Stimulated activated CD8-positive, alpha-beta memory T cell treated with anti-CD3 and anti-CD28 coated beads, Interleukin-2, amount 100 ng/mL, for 48 hours (primary cell): ENCODE measurements at regions not wholly inside any gene's neighbourhood (a gene's known extent, or its start where the extent isn't known, plus 50 kb on each side); places are given as distances from the start of the nearest gene placed in this dataset.
"Not testable (repeated sequence)": the region's sequence is repeated elsewhere in the genome, so short reads cannot be mapped to it uniquely, and the experiment has no call there.

ENCODE experiments used
- DNase-seq, 2 donors: peaks; one replicate each; pipeline ENCODE4 v3.0.0-alpha.2; 2020; ENCODE audit warnings: low read depth in 2 of 2

GRCh38 chr15:31673263-31673662 lies 346.6 kb downstream of the KLF13 start:
- DNase-seq = not testable (repeated sequence)

- not testable (repeated sequence) for DNase-seq
Observed at GRCh38 chr15:31681529-31682259, 348.6 kb upstream of the CHRNA7 start.

GRCh38 chr15:31687088-31687487 lies 343.2 kb upstream of the CHRNA7 start:
- DNase-seq = not testable (repeated sequence)

- DNase-seq = not testable (repeated sequence)
Observed at GRCh38 chr15:31696509-31696908, 333.8 kb upstream of the CHRNA7 start.

- DNase-seq = not testable (repeated sequence)
Observed at GRCh38 chr15:31705076-31705678, 325.1 kb upstream of the CHRNA7 start.

DNA sequence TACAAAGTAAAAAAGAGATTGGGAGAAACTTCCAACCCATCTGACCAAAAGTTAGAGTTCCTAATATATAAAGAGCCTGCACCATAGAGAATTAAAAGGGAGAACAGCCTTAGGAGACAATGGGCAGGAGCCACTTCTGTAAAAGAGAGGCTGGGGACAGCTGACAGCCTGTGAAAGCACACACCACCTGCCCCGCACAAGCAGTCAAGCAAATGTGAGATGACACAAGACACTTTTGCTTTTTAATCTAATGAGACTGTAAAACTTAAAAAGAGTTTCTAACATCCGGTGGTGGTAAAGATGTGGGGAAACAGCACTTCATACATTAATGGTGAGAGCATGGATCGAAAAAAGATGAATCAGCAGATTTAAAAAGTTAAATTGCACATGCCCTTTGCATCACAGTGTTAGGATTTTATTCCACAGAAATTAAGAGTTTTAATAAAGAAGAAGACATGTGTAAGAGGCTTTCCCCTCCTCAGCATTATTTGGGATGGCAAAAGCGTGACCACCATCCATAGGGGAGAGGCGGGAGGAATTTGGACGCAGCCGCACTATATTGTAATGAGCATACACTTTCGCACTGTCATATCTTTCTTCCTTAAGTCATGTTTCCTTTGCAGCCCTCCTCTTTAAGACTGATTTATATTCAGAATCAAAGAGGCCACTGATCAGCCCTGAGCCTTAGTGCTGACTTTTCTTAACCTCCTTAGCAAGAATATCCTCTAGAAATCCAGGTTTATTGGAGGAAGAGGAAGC lies 322.2 kb upstream of the CHRNA7 start:
- DNase-seq = not testable (repeated sequence)

GRCh38 chr15:31708703-31709327 lies 321.5 kb upstream of the CHRNA7 start:
- DNase-seq = not testable (repeated sequence)

GRCh38 chr15:31709479-31709878 lies 320.8 kb upstream of the CHRNA7 start:
- DNase-seq = not testable (repeated sequence)

DNA sequence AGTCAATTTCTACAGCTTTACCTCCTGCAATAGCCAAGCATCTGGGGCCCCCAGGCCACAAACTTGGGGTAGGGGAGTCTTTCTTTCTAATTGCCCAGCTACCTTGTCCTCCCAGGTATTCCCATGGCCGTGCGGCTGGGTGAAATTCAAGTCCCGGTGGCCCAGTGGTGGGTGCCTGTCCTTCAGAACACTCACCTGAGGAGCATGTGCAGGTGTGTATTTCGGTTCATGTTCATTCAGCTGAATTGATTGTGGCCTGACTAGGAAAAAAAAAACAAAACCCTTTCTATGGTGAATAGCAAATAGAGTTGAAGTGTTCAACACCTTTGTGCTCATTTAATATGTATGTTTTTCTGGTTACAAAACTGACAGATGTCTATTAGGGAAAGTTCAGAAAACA lies 319.5 kb upstream of the CHRNA7 start:
- DNase-seq = not testable (repeated sequence)

DNA sequence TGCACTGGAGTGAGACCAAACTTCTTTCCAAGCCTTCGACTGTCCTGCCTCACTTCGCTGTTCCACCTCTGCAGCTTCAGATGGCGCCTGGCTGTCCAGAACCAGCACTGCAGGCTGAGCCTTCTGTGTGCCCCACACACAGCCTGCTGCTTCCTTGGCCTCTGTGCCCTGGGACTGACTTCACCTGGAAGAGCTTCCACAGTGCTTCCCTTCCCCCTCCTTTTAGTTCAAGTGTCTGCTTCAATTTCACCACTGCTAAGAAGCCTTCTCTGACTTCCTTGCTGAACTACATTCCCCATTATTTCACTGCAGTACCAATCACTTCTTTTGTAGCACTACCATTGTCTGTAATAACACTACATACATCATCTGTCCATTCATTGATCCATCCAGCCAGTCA lies 315.1 kb upstream of the CHRNA7 start:
- DNase-seq = not testable (repeated sequence)

DNA sequence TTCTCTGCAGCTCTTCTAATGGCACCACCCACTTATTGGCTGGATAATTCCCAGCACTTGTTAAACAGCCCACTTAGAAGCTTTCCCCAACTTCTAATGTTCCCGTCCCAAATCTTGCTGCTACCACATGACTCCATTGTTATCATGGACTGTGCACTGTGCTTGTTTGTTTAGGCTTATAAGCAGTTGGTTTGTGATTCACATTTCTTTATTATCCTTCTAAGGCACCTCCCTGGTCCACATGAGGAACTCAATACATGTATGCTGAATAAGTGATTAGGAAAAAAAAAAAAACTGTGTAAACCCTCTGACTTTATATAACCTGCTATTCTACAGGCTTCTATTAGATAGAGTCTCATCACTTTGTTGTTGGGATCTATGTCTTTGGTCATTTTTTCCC lies 311.7 kb upstream of the CHRNA7 start:
- not testable (repeated sequence) for DNase-seq

DNA sequence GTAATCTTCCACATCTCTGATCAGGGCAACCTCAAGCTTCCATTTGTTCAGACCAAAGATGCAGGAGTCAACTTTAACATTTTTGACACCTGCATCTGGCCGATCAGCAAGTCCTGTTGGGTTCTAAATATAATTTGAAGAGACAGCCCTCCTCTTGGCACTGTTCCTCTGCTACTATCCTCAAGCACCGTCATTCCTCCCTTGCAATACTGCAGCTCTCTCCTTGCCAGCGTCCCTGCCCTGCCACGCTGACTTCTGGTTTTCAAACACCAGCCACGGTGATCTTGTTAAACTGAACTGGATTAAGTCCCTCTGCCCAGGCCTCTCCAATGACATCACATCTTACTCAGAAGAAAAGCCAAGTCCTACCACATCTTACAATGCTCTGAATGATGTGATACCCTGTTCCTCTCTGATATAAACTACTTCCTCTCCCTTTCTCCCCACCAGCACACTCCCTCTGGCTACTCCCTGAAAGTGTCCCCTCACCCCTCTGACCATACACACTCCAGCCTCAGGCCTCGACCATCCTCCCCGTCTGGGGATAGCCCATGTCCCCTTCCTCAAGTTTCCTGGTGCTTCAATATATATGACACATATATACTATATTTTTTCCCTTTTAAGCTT lies 310.8 kb upstream of the CHRNA7 start:
- not testable (repeated sequence) for DNase-seq

DNA sequence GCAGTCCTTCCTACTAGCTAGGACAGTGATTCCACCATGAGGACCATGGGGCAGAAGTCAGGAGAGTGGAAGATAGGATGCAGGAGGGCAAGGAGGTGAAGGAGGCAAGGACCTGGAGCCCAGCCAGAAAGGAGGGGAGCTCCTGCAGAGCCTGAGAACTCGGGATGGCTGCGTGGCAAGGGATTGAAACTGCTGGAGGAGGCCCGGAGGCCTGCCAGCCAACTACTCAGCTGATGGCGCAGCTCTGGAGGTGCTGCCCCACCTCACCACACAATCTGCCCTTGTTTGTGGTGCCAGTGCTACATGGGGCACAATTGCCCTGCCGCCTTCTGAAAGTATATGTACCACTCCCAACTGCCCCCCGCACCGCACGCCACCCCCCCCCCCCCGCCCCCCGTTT lies 307.3 kb upstream of the CHRNA7 start:
- DNase-seq = not testable (repeated sequence)

GRCh38 chr15:31724903-31725302 lies 305.4 kb upstream of the CHRNA7 start:
- DNase-seq = not testable (repeated sequence)

DNA sequence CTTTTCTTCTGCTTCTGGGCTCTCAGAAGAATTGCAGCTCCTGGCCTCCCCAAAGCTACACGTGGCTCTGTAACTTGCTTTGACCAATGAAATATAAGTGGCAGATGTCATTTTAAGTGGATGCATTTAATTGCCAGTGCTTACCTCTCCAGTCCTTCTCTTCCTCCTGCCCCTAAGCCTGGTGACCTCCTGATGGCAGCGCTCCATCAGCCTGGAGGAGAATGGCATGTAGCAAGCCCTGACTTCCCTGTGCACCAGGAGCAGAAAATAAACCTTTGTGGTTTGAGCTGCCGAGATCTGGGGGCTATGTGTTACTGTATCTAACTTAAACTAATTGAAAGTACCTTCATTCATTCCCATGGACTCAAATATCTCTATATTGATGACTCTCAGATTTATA lies 304.7 kb upstream of the CHRNA7 start:
- not testable (repeated sequence) for DNase-seq

DNA sequence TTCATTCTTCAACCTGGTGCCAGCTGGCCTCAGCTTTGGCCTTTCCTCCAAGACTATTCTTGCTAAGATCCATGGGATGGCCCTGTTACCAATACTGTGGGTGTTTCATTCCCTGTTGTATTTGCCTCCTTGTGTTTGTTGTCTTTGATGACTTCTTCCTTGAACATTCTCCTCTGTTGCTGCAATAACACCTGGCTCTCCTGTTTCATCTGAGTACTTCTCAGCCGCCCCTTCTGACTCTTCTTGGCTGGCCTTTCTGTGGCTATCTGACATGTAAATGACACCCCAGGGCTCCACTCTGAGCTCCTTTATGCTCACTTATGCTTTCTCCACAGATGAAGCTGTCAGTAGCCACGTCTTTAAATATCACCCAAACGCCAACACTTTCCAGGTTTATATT lies 302.7 kb upstream of the CHRNA7 start:
- DNase-seq = no peak

DNA sequence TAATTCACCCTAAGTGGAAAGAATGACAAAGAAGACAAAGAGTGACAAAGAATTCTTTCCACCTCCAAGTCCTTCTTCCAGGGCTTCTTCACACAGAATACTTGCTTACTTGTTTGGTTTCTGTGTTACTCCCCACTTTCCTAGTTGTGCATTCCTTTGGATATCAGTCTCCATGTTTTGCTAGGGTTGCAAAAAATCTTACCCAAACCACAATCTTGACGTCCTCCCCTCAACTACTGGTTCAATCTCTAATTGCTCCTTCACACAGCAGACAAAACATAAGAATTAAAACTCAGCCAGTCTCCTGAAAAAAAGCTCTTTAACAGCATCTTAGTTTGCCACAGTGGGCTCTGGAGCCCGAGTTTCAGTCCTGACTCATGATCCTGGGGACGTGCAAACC lies 297.6 kb upstream of the CHRNA7 start:
- DNase-seq = no peak

DNA sequence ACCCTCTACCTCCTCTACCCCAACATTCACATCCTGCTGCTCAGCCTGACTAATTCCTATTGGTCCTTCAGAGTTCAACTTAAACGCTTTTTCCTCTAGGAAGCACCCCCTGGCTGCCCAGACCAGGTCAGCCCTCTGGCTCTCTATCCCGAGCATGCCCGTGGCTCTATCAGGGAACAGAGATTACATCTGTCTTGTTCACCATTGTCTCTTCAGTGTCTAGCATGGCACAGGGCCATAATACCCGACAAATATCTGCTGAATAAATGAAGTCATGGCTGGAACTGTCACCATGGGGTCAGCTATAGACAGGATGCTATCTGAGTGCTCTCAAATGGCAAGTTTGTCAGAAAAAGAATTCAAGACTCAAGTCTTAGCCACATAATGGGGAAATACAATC lies 296.9 kb upstream of the CHRNA7 start:
- no peak for DNase-seq

- DNase-seq = no peak
Observed at GRCh38 chr15:31740203-31740602, 290.1 kb upstream of the CHRNA7 start.

DNA sequence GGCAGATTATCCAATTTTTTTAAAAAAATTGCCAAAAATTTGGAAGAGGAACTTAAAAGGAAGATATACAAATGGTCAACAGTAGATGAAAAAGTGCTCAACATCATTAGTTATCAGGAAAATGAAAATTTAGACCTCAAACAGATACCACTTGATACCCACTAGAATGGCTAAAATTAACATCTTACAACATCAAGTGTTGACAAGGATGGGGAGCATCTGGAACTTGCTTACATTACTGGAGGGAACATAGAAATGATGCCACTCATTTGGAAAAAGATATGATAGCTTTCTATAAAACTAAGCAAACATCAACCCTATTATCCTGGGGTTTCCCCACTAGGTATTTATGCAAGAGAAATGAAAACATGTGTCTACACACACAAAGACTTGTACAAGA lies 284.5 kb upstream of the CHRNA7 start:
- no peak for DNase-seq

DNA sequence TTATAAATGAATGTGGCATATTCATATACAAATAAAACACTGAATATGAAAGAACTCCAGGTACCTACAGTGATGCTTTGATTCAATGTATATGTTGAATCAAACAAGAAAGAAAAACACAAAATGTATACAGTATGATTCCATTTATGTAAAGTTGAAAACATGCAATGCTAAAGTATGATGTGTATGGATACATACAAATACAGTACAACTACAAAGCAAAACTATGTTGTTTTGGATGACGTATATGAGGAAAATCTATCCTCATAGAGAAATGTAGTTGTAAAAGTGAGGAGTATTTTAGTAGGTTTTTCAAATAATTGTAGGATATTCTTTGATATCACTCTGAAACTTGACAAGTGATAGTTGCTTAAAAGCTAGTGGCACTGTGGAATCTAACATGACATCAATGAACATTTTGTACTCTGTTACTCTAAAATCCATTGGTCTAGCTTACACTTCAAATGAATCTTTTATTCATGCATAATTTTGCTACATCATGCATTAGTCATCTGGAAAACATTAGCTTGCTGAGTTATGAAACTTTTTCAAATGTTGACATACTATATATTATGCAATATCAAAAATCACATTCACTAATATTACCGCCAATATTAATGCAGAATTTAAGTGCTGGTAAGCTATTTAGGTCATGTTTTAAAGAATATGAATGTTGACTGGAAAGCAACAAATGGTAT lies 278.1 kb upstream of the CHRNA7 start:
- no peak for DNase-seq
